ENCODE measurements at regions not wholly inside any gene's neighbourhood (a gene's known extent, or its start where the extent isn't known, plus 50 kb on each side); places are given as distances from the start of the nearest gene placed in this dataset.
"Not testable (repeated sequence)": the region's sequence is repeated elsewhere in the genome, so short reads cannot be mapped to it uniquely, and the experiment has no call there.

DNA sequence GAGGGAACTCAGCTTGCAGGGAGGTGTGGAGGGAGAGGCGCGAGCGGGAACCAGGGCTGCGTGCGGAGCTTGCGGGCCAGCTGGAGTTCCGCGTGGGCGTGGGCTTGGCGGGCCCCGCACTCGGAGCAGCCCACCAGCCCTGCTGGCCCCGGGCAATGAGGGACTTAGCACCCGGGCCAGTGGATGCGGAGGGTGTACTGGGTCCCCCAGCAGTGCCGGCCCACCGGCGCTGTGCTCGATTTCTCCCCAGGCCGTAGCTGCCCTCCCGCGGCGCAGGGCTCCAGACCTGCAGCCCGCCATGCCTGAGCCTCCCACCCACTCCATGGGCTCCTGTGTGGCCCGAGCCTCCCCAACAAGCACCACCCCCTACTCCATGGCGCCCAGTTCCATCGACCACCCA is 117.5 kb upstream of the TOP1 start:
- not testable (repeated sequence) for TF ChIP-seq SIN3A (IDR thresholded peaks at IDR 0.05; ENCODE audit: low read depth); ZFX (IDR thresholded peaks at IDR 0.05); POLR2A (IDR thresholded peaks at IDR 0.05; ENCODE audit: borderline replicate concordance, extremely low read depth, insufficient read depth, insufficient read length); JUND (IDR thresholded peaks at IDR 0.05)
